Fibroblast of skin of back (primary cell): ENCODE measurements at regions not wholly inside any gene's neighbourhood (a gene's known extent, or its start where the extent isn't known, plus 50 kb on each side); places are given as distances from the start of the nearest gene placed in this dataset.
A peak's percentile ranks its signal among the peaks of the same experiment; 100 is the strongest.

ENCODE experiments used
- DNase-seq: peaks from one replicate; pipeline ENCODE4 v3.0.0-alpha.2; 2013

DNA sequence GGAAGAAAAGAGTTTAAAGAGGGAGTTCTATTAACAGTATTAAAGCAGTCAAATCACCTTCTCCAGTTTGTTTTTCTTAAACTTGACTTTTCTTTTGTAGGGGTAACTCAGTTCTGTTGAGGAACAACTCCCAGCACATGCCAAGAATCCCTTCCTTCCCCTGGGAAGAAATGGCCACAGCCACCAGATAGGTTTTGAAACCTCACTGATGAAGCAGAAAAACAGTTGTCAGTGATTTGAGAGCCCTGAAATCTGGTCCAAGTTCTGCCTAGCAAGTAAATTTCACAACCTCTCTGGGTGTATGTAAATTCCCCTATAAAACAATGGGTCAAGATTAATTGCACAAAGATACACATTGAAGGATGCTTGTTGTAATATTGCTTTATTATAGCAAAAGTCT lies 167.1 kb downstream of the DHX15 start:
- DNase-seq: no peak

- no peak for DNase-seq
Observed at GRCh38 chr4:24416293-24416692, 168.1 kb downstream of the DHX15 start.

- DNase-seq: no peak
Observed at GRCh38 chr4:24413311-24413784, 171.0 kb downstream of the DHX15 start.

DNA sequence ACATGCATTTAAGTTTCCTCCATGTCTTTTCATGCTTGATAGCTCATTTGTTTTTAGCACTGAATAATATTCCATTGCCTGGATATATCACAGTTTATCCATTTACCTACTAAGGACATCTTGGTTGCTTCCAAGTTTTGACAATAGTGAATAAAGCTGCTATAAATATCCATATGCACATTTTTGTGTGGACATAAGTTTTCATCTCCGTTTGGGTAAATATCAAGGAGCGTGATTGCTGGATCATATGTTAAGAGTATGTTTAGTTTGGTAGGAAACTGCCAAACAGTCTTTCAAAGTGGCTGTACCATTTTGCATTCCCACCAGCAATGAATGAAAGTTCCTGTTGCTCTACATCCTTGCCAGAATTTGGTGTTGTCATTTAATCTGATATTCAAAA lies 172.5 kb downstream of the DHX15 start:
- DNase-seq: no peak

- no peak for DNase-seq
Observed at GRCh38 chr4:24411299-24411698, 173.1 kb downstream of the DHX15 start.

GRCh38 chr4:24408640-24409039 lies 175.7 kb downstream of the DHX15 start:
- DNase-seq: no peak

DNA sequence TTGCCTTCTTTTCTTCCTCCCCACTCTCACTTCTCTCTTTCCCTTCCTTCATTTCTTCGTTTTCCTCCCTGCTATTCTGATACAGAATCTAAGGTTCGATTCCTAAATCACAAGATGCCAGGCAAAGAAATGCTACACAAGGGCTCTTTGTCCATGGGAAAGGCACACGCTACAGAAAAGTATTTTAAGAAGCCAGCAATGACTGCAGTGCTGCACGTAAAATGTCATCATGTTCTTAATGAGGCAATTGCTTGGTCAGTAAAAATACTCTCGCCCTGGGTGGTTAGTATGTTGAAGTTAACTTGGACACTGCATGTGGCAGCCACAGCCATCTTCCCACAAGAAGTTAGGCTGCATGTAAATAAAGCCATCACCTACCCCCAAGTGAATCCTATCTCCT lies 178.4 kb downstream of the DHX15 start:
- no peak for DNase-seq

DNA sequence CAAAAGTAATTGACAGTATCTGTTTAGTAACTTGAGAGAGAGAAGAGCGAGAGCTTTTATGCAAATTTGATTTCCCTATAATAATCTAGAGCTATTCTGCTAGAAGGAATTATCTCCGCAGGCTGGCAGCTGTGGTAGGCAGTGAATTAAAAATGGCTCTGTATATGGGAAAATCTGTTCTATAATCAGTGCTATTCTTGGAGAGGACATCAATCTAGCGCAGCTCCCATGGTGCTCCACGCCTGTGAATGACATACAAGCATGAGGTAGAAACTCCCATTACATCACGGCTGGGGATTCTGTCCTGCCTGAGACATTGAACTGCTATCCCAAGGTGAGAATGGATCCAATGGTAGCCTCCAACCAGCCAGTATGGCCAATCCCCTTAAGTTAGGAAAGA lies 179.0 kb downstream of the DHX15 start:
- DNase-seq: no peak

GRCh38 chr4:24404281-24404680 lies 180.1 kb downstream of the DHX15 start:
- peak; percentile 7 for DNase-seq

DNA sequence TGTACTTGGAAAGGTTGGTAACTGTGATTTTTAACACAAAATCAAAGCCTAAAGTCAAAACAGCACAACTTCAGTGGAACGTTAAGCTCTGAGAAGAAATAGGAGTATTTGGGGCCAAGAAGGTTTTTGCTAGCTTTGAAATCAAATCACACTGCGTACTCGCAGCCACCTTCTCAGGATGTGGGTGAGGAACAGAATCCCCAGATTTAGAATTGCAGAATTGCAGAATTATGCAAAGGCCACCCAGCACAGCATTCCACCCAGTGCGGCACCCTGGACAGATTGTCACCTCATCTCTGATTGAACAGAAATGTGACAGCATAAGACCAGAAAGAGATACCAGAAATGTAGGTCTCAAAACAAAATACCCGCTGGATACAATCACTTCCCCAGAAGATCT lies 181.1 kb downstream of the DHX15 start:
- DNase-seq: no peak

DNA sequence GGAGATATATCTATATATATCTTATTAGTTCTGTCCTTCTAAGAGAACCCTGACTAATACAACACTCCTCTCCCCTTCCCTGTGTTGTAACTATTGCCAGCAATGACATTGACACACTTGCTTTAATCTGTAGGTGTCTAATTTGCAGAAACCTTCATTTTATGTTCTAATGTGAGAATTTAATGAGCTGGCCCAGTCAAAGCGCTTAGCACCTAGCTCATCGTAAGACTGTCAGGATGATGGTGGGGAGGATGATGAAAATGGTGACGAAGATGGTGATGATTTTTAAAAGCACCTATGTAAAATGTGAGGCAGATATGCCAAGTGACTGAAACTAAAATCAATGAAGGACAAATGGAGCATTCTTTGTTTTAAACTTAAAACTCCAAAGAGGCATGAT lies 183.8 kb downstream of the DHX15 start:
- no peak for DNase-seq

DNA sequence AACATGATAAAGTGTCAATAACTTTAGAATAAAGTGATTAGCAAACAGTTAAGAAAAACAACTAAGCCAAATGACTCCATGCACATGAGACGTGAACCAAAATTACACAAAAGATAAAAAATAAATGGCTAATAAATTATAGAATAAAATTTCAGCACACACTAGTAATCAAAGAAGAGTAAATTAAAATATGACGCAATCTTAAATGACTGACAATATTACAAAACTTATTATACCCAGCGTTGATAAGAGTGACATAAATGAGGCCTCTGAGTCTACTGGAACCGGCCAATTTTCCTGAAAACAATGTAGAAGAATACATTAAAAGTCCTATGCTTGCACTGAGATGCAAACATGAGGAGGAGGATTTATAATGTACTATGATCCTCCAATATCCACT lies 187.4 kb downstream of the DHX15 start:
- no peak for DNase-seq

- DNase-seq: no peak
Observed at GRCh38 chr4:24395937-24396336, 188.4 kb downstream of the DHX15 start.

DNA sequence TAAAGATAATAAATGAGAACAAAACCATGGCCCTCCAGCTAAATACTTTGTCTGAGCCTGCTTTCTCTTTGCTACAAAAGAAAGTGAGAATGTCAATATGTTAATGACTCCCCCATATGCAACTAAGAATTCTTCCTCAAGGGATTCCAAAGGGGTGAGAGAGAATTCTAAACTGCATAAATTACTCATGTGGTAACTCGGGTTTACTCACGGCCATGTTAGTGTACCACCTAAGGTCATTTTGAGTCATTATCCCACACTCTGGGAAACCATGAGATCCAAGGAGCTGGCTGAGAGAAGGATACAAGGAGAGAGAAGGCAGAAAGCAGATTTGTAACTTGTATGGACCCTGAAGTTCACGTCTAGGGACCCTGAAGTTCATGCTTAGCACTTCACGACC lies 190.3 kb downstream of the DHX15 start:
- peak; percentile 59 for DNase-seq

DNA sequence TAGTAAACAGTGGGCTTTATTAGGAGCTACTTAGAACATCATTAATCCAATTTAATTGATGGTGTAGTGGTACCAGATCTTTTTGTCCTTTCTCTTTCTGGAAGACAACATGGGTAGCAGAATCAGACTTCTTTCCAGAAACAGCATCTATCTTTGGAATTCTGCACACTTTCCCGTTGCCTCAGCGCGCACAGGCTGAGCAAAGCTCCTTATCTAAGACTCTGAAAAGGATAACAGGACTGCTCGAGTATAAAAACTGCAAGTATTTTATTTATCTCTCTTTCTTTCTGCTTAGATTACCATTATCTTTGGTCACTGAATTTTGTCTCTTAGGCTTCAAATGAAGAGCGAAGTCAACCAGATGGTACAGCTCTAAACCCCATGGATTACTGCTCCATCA lies 191.7 kb downstream of the DHX15 start:
- no peak for DNase-seq

DNA sequence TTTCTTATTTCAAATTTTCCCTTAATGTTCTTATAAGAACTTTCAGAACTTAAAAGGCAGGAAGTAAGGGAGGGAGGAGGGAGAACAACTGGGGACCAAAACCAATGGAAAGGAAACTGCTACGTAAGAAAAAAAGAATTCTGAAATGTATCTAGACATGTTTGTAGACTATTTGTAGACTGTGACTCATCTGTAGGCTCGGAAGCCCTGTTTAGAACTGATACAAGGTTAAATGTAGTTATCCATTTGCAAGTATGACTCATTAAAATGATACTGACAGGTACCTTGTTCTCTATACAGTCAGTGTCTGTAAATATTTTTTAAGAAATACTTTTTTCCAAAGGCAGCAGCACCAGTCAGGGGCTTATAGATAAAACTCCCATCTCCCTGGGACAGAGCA lies 202.0 kb downstream of the DHX15 start:
- DNase-seq: peak; percentile 32

DNA sequence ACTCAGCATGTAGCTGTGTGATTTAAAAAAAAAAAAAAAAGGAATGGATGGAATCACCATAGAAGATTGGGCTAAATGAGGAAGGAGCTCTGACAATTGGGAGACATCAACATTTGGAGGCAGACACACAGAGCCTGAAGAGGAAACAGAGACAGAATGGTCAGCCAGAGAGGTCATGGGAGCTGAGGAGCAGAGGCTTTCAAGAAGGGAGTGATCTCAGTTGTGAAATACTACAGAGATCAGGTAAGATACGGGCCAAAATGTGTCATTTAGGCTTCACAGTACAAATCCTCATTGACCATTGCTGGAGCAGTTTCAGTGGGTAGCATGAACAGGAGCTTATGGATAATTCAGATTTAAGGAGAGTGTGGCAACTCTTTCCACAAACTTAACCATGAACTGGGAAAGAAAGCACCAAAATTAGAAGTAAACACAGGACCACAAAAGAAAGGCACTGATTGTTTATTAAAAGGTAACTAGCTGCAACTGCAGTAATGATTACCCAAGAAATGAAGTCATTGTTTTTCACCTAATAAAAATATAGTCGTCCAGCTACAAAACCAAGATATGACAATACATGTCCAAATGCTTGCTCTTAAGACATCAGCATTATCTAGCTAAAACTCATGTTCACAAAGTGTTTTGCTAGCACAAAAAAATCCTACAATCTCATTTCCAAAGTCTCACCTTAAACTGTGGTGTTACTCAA lies 203.2 kb downstream of the DHX15 start:
- DNase-seq: no peak

- DNase-seq: no peak
Observed at GRCh38 chr4:24373704-24374103, 210.7 kb downstream of the DHX15 start.

DNA sequence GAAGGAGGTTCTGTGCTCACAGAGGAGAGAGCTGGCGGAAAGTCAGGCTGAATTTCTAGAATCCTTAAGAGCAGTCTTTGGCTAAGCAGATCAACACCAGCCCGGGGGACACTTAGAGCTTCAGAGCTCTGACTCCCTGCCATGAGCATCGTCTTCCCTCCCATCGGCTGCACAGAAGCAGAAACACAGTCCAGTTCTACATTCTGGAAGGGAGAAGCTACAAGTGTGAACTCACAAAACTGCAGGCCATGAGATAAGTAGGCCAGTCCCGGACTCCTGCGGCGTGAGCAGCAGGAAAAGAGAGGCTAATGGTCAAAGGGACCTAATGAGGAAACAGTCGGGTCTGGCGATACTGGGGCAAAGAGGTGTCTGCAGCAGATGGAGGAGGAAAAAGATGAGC lies 211.5 kb downstream of the DHX15 start:
- DNase-seq: no peak

DNA sequence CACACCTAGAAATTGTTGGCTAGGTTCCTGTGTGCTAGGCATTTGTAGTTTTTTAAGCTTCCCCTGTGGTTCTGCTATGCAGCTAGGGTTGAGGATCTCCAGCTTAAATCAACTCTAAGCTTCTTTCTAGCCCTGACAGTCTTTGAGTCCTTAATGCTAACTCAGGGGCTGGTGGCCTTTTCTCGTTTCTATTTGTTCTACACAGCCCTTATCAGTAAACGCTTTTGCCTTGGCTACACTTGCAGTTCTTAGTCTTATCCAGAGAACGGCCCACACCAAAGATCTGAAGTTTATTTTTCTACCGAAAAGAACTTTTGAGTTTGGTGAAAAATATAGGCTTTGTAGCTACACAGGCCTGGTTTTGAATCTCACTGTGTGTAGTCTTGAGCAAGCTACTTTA lies 212.0 kb downstream of the DHX15 start:
- no peak for DNase-seq

DNA sequence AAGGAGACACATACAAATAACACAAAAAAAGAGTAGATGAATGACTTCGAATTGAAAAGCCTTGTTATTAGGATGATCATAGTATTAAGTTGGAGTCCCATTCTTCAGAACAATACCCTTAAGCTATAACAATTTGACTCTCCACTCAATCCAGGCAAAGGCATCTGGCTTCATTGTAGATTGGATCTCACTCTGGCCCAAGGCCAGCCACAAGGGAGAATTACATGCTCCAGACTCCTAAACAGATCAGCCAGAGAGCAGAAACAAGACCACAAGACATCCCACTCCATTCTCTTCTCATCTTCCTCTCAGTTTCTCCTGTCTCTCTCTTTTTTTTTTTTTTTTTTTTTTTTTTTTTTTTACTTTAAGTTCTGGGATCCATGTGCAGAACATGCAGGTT lies 213.9 kb downstream of the DHX15 start:
- no peak for DNase-seq

- no peak for DNase-seq
Observed at GRCh38 chr4:24369507-24370029, 214.8 kb downstream of the DHX15 start.

GRCh38 chr4:24368801-24369200 lies 215.6 kb downstream of the DHX15 start:
- no peak for DNase-seq

GRCh38 chr4:24364852-24365251 lies 219.5 kb downstream of the DHX15 start:
- DNase-seq: no peak

DNA sequence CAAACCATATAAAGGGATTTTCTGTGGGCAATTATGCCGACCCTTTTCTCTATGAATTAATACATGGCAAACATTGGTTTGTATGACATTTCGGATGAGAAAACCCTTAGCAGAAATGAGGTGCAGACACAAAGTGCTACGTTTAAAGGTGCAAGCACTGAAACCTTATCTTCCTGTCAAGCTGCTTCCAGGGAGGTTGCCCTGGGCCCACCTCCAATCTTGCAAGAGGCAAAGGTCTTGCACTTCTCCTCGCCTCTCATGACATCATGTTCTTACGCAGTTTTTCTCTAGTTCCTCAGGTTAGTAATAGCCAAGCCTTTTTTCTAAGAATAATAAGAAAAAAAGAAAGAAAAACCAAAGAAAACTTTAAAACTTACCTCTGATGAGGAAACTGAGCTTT lies 220.1 kb downstream of the DHX15 start:
- no peak for DNase-seq
